SK-N-SH (cell line): ENCODE measurements at regions not wholly inside any gene's neighbourhood (a gene's known extent, or its start where the extent isn't known, plus 50 kb on each side); places are given as distances from the start of the nearest gene placed in this dataset.

Source experiments
- MXI1 ChIP-seq: IDR thresholded peaks from 2 replicates; pipeline ENCODE4 v1.6.1; 2012; ENCODE audit warnings: mild to moderate bottlenecking, low read depth, low read length, improper control_type of control experiment
- RCOR1 ChIP-seq: fragments of 150-350 bp; IDR thresholded peaks from 2 replicates; pipeline ENCODE4 v1.6.1; 2017; ENCODE audit warnings: antibody characterized with exemption, low read length
- TF ChIP-seq, protein P1 (sequence below): fragments of 200-600 bp; sonication (generic); IDR thresholded peaks from 2 replicates; pipeline ENCODE4 v1.6.1; 2017; ENCODE audit warnings: antibody characterized with exemption, mild to moderate bottlenecking, moderate library complexity
- TF ChIP-seq, protein P2 (sequence below): IDR thresholded peaks from 2 replicates; pipeline ENCODE4 v1.4.0; 2012; ENCODE audit warnings: low read depth

DNA sequence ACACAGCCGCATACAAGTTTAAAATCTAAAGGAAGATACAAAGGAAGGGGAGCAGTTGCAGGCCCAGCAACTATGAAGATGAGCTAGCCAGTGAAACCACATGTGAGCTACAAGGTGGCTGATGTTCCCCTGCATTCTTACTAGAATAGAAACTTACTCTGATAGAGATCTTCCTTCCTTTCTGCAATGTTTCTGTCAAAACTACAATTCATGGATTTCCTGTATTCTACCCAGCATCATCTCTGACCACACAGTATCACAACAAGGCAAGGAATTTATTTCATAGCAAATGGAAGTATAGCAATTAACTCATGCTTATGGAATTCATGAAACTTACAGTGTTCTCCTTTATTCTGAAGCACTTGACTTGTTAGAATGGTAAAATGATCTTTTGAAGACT, 68.7 kb upstream of the AASS start:
- TF ChIP-seq RCOR1, result no peak
- TF ChIP-seq, protein P1, sequence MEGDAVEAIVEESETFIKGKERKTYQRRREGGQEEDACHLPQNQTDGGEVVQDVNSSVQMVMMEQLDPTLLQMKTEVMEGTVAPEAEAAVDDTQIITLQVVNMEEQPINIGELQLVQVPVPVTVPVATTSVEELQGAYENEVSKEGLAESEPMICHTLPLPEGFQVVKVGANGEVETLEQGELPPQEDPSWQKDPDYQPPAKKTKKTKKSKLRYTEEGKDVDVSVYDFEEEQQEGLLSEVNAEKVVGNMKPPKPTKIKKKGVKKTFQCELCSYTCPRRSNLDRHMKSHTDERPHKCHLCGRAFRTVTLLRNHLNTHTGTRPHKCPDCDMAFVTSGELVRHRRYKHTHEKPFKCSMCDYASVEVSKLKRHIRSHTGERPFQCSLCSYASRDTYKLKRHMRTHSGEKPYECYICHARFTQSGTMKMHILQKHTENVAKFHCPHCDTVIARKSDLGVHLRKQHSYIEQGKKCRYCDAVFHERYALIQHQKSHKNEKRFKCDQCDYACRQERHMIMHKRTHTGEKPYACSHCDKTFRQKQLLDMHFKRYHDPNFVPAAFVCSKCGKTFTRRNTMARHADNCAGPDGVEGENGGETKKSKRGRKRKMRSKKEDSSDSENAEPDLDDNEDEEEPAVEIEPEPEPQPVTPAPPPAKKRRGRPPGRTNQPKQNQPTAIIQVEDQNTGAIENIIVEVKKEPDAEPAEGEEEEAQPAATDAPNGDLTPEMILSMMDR, result no peak
- TF ChIP-seq, protein P2, sequence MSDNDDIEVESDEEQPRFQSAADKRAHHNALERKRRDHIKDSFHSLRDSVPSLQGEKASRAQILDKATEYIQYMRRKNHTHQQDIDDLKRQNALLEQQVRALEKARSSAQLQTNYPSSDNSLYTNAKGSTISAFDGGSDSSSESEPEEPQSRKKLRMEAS, result no peak
- TF ChIP-seq MXI1, result no peak
